Stimulated activated CD4-positive, alpha-beta T cell treated with anti-CD3 and anti-CD28 coated beads, Interleukin-4, amount 100 ng/mL, for 48 hours (primary cell): ENCODE measurements at regions not wholly inside any gene's neighbourhood (a gene's known extent, or its start where the extent isn't known, plus 50 kb on each side); places are given as distances from the start of the nearest gene placed in this dataset.
"Not testable (repeated sequence)": the region's sequence is repeated elsewhere in the genome, so short reads cannot be mapped to it uniquely, and the experiment has no call there.

Source experiments
- DNase-seq, 2 donors: peaks; one replicate each; pipeline ENCODE4 v3.0.0-alpha.2; 2020; ENCODE audit warnings: low read depth in 2 of 2

DNA sequence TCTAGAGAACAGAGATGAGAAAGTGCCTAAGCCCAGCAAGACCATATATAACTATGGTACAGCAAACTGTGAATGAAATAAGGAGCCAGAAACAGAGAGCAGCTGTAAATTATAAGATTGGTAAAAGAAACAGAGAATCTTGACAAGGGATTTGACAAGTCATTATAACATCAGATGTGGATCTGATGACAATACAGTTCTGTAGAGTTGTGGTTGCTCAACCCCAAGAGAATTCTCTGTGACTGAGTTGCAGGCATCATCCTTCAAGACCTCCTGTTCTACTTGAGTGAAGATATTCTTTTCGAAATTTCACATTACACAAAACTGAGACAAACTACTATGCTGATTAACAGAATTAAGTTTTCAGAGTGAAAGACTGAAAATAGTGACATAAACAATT, 343.1 kb upstream of the SLC39A10 start:
- no peak for DNase-seq

DNA sequence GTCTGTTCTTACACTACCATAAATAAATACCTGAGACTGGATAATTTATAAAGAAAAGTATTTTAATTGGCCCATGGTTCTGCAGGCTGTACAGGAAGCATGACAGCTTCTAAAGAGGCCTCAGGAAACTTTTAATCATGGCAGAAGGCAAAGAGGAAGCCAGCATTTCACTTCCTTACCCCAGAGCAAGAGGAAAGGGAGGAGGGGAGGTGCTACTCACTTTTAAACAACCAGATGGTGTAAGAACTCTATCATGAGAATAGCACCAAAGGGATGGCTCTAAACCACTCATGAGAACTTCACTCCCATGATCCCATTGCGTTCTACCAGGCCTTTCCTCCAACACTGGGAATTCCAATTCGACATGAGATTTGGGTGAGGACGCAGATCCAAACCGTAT, 344.4 kb upstream of the SLC39A10 start:
- DNase-seq, result no peak

DNA sequence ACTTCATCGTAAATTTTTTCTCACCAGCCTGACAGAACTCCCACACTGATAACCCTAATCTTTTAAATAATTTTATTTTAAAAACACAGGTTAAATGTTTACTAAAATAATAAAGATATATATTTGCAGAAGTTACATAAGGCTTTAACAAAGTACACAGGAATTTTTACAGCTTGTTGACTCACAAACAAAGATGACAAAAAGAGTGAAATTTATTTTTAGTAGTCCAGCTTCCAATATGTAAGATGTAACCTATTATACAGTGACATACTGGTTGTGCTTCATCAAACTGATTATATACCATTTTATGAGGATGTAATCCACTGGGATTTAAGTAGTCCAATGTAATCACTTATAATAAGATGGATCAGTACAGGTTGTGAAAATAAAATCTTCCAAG, 348.9 kb upstream of the SLC39A10 start:
- DNase-seq, result no peak

DNA sequence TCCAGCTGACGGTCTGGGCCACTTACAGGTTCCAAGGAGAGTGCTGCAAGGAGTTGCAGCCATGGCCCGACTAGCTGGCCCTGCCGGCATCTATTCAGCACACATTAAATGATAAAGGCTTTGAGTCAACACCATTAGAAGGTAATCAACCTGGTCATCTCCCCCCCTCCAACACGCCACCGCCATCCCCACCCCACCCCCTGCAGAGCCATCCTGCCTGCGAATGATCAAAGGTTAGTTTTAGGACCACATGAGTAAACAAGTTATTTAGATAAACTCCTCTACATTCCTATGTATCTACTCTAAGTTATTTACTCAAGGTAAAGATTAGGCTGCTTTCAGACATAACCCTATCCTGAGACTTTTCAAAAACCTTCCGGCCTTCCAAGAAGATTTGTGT, 349.3 kb upstream of the SLC39A10 start:
- DNase-seq, result no peak

DNA sequence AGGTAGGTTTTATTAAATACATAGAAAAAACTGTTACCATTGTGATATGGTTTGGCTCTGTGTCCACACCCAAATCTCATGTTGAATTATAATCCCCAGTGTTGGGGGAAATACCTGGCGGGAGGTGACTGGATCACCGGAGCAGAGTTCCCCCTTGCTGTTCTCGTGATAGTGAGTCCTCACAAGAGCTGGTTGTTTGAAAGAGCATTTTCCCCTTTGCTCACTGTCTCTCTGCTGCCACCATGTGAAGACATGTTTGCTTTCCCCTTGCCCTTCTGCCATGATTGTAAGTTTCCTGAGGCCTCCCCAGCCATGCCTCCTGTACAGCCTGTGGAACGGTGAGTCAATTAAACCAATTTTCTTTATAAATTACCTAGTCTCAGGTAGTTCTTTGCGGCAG, 352.7 kb upstream of the SLC39A10 start:
- no peak for DNase-seq

DNA sequence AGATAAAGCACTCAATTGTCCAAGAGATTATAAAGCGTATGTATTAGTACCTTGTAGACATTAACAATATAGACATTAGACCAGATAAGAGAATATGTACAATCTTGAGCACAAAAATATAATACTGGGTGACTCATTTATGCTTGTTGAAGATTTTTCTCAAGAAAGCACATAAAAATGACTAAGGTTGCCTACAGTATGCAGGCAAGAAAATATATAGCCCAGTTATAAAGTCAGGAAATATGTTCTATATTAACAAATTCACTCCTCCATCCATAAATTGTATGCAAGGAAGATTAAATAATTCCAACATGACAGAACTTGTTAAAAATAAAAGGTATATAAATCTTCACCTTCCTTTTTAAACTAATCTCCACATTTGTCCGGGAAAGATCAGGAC, 356.4 kb upstream of the SLC39A10 start:
- no peak for DNase-seq

DNA sequence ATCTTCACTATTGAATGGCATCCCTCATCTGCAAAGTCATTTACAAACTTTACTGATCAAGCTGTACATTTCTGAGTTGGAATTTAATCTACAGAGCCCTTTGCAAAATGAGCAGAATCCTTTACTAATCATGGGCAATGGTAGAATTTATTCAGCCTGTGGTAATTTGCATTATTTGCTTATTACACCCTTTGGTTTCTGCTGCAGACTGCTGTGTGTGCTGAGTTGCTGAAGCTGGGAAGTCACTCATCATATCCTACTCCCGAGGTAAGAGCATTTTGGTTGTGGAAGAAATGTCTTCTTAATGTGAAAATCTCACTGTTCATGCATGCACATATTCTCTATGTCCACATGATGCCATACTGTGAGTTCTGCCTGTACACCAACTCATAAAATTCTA, 357.4 kb upstream of the SLC39A10 start:
- DNase-seq, result no peak

DNA sequence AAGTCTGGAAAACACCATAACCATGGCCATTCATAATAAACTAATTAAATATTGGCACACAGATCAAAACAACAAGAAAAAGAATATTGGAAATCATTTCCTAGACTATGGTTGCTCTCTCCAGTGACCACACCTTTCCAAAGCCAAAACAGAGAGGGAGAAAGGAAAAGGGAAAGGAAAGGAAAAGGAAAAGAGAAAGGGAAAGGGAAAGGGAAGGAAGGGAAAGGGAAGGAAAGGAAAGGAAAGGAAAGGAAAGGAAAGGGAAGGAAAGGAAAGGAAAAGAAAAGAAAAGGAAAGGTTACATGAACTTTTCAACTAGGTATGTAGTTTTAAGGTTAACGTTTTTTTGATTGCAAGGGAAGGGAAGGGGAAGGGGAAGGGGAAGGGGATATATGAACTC, 360.5 kb upstream of the SLC39A10 start:
- no peak for DNase-seq

DNA sequence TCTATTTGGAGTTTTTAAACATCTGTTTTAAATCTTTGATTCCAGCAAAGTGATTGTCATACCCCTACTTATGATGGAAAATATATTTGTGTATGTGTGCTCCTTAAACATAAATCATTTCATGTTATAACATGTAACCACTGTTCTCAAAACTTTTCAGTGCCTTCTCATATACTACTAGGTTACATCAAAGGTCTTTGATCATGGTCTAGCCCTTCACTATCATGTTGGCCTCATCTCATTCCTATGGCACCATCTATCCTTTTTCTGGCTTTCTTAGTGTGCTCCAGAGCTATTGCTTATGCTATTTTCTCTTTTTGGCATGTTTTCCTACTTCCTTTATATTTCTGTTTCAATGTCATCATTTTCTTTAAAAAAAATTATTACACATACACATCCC, 367.9 kb upstream of the SLC39A10 start:
- DNase-seq, result no peak

DNA sequence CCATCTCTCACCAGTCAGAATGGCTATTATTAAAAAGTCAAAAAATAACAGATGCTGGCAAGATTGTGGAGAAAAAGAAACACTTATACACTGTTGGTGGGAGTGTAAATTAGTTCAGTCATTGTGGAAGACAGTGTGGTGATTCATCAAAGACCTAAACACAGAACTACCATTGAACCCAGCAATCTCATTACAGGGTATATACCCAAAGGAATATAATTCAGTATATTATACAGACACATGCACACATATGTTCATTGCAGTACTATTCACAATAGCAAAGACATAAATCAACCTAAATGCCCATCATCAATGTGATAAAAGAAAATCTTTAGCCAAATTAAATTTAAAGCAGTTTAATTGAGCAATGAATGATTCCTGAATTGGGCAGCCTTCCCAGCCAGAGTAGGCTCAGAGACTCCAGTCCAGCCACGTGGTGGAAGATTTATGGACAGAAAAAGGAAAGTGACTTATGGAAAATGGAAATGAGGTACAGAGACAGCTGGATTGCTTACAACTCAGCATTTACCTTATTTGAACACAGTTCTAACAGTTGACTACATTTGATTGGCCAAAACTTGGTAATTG, 377.1 kb upstream of the SLC39A10 start:
- no peak for DNase-seq

DNA sequence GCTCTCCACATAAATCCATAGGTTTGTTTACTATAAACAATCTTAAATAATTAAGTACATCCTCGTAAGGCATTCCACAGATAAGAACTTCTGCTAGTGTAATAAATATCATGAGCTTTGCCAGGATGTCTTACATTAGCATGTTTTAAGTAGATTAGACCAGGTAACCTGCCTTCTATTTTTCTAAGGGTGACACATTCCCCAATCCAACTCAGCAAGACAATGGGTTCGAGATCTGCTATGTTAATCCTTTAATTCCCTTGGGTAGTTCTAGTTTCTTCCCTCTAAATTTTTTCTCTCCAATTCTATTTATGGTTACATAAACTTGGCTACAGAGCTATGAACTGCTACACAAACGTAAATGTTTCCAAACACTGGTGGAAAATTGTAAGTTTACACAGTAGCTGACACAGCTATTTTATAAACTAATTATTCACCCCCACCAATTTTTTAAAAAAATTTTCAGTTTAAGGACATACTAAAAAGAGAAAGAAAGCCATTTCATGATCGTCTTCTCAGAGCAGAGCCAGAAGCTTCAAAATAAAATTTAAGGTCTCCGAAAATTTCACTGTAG, 386.5 kb upstream of the SLC39A10 start:
- no peak for DNase-seq

DNA sequence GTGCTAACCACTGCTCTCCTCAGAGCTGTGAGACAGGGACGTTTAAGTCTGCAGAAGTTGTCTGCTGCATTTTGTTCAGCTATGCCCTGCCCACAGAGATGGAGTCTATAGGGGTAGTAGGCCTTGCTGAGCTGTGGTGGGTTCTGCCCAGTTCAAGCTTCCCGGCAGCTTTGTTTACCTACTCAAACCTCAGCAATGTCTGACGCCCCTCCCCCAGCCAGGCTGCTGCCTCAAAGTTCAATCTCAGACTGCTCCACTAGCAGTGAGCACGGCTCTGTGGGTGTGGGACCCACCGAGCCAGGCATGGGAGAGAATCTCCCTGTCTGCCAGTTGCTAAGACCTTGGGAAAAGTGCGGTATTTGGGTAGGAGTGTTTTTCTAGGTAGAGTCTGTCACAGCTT, 387.8 kb upstream of the SLC39A10 start:
- no peak for DNase-seq

DNA sequence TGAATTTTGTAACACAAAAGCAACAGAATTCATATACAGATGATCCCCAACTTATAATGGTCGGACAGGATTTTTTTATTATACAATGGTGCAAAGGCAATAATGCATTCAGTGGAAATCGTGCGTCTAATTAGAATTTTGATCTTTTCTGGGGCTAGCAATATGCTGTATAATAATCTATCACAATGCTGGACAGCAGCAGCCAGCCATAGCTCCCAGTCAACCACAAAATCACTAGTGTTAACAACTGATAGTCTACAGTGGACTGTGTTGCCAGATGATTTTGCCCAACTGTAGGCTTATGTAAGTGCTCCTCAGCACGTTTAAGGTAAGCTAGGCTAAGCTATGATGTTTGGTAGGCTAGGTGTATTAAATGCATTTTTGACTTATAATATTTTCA, 399.0 kb upstream of the SLC39A10 start:
- no peak for DNase-seq

DNA sequence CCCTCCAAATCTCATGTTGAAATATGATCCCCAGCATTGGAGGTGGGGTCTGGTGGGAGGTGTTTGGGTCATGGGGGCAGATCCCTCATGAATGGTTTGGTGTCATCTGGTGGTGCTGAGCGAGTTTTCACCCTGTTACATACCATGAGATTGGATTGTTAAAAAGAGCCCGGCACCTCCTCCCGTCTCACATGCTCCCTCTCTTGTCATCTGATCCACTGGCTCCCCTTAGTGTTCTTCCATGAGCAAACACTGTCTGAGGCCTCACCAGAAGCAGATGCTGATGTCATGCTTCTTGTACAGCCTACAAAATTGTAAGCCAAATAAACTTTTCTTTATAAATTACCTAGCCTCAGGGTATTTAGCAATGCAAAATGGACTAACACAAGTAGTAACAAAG, 405.0 kb upstream of the SLC39A10 start:
- no peak for DNase-seq

DNA sequence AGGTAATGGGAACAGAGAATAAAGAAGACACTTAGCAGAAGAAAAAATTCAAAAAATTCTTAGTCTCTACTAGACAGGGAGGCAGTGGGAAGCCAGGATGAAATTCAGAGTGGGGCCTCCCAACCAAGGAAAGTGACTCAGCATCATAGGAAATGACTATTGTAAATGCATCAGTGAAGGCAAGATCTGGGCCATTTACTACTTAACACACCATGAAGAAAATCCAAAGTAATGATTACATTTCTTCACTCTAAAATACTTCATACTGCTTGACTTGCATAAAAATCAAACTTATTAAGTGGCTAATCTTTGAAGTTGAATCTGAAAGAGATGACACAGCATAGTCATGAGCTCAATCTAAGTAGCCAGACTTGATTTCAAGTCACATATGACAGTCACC, 405.8 kb upstream of the SLC39A10 start:
- no peak for DNase-seq

DNA sequence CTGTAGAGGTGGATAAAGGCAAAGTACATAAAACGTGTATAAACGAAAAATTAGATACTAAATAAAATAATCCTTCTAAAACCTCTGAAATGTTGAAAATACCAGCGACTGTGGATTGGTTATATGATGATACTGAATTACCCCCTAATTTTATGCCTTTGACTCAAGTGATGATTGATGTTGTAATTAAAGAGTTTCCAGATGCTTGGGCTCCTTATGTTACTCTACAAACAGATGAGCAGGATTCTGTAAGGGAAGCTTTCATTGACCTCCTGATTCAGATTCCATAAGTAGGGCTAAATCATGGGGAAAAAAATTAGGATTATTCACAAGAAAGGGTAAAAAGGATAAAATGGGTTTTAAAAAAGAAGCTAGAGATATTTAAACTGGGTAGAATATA, 418.2 kb upstream of the SLC39A10 start:
- DNase-seq, result no peak

DNA sequence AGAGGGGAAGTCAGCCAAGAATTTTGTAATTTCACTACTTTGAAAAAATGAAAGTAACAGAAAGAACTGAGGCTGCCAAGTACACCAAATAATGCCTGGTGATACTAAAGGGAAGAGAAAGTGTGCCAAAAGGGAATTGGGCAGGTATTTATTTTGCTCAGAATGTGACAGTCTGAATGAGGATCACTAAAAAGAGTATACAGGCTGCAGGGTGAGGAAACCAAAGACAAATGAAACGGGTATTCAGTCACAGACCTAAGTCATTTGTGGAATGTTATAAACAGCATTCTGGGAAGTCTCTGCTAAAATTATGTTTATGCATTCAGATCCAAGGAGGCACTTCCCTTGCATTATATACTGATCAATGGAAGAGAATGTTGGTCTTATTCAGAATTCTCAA, 418.6 kb upstream of the SLC39A10 start:
- DNase-seq, result no peak

DNA sequence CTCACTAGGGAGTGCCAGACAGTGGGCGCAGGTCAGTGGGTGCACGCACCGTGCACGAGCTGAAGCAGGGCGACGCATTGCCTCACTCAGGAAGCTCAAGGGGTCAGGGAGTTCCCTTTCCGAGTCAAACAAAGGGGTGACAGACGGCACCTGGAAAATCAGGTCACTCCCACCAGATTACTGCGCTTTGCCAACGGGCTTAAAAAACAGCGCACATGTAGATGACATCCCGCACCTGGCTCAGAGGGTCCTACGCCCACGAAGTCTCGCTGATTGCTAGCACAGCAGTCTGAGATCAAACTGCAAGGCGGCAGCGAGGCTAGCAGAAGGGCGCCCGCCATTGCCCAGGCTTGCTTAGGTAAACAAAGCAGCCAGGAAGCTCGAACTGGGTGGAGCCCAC, 428.5 kb upstream of the SLC39A10 start:
- not testable (repeated sequence) for DNase-seq

DNA sequence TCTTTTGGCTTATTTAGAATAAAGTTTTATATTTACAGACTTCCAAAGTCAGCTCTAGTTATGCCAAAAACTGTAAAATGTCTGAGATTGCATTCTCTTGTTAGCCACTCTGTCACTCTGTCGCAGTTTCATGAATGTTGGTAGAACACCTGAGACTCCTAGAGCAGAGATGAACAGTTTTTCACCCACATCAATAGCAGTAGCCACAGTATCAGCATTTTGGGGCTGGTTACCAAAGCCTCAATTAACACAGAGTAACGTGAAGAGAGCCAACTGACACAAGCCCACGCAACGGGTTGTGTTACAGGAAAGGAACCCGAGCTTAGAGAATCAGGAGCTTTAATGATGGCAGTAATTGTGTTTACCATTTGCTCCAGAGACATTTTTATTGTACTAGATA, 443.0 kb upstream of the SLC39A10 start:
- no peak for DNase-seq

DNA sequence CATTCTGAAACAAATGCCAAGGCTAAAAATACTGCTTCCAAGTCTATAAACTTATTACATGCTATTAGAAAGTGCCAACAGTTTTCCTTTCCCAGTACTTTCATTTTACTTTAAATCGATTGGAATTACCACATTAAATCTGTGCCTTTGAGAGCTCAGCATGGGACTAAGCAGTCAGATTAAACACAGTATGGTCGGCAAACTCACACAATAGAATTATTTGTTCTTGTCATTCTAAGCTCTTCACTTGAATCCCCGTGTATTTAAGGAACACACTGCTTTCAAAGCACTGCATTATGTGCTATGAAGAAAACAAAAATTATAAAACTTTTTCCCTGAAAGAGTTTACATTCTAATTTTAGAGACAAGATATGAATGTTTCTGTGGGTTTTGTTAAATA, 444.4 kb upstream of the SLC39A10 start:
- no peak for DNase-seq

DNA sequence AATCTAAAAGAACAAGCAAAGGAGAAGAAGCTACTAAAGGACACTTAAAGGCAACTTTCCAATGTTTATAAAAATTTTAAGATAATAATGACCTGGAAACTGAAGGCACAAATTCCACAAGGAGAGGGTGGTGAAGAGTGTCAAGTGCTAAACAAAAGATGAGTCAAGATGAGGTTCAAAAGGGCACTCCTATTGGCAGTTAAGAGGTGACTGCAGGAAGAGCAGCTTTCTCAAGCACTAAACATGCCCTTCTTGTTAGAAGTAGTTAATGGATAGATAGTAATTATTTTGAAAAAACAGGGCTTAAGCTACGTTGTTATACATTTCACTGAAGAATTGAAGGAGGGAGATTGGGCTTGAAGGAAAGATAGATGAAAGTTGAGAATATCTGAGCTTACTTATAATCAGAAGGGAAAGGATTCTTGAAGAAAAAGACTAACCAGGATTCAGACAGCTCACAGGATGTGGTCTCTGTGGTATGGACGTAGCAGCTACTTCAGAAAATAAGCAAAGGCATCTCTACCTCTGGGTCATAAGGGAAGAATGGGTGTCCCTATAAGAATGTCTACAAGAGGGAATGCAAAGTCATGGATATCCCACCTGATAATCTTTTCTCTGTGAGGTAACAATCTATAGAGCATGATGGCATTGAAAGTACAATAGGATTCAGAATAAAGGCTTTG, 454.7 kb upstream of the SLC39A10 start:
- DNase-seq, result no peak

DNA sequence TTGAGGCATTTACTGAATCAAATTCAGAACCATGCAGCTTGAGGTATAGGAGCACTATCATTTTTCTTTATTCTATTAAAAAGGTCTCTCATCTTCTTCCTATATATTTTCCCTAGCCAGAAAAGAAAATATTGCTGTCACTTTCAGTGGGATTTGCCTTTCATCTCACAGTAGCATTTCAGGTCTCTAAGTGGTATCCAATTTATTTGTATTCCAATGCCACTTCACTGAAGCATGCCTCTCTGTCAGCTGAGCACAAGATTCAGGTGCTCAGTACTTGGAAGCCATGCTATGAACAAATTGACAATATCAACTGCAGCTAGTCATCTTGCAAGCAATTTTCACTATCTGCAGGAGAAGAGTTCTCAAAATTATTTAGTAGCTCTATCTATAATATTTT, 457.2 kb upstream of the SLC39A10 start:
- DNase-seq, result no peak

DNA sequence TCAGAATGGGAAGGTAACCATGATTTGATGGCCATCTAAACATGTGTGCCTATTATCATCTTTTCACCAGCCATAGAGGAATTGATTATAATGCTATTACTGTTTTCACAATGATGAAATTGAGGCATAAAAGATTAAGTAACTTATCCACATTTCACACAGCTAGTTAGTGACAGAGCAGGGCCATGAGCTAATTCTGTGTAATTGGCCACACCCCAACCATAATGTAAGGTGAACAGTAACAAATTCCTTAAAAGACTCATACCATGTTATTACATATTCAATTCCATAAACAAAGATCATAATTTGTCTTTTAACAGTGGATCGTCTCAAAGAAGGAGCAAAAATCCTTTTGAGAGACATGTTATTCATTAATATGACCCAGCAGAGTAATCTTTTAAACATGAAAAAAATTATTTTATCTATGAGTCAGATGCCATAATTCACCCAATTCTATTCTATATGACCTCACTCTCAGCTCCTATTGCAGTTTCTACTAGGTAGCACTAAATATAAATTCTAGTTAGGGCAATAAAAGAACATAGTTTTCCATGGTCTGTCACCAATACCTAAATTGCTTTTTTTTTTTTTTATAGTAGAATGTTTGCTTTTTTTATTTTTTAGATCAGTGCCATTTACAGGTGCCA, 475.8 kb upstream of the SLC39A10 start:
- no peak for DNase-seq
